Sigmoid colon (tissue), 6 donors: ENCODE measurements at regions not wholly inside any gene's neighbourhood (a gene's known extent, or its start where the extent isn't known, plus 50 kb on each side); places are given as distances from the start of the nearest gene placed in this dataset.

Experiments
- DNase-seq: peaks from one replicate; pipeline ENCODE4 v3.0.0-alpha.2; 2019
- H3K27ac ChIP-seq, 4 donors: fragments of 200-600 bp; sonication (generic); one replicate each; pipeline ENCODE4 v1.5.1; 2016 to 2019; ENCODE audit warnings: mild to moderate bottlenecking in 1 of 4
- H3K27me3 ChIP-seq, 3 donors: fragments of 200-600 bp; sonication (generic); one replicate each; pipeline ENCODE4 v1.5.1; 2019; ENCODE audit warnings: mild to moderate bottlenecking in 1 of 3
- H3K36me3 ChIP-seq, 4 donors: fragments of 200-600 bp; sonication (generic); one replicate each; pipeline ENCODE4 v1.5.1; 2016 to 2019
- H3K4me1 ChIP-seq, 4 donors: fragments of 200-600 bp; sonication (generic); one replicate each; pipeline ENCODE4 v1.5.1; 2017 to 2019
- H3K4me3 ChIP-seq, 4 donors: fragments of 200-600 bp; sonication (generic); one replicate each; pipeline ENCODE4 v1.5.1; 2017 to 2019; ENCODE audit warnings: mild to moderate bottlenecking in 2 of 4, moderate library complexity in 1 of 4
- H3K9me3 ChIP-seq, 4 donors: fragments of 200-600 bp in 3 of 4; sonication (generic) in 3 of 4; one replicate each; pipeline versions ENCODE4 v1.5.1 to v1.6.1; 2013 to 2019
- EP300 ChIP-seq, 4 donors: sonication (generic); formaldehyde crosslinking; IDR thresholded peaks; one replicate each; pipeline ENCODE4 v1.6.1; 2017; ENCODE audit warnings: antibody characterized with exemption in 4 of 4
- POLR2A ChIP-seq, 2 donors: fragments of 450-650 bp; IDR thresholded peaks; one replicate each; pipeline ENCODE4 v1.6.1; 2016; ENCODE audit warnings: antibody characterized with exemption in 2 of 2, mild to moderate bottlenecking in 2 of 2, moderate library complexity in 2 of 2
- POLR2AphosphoS5 ChIP-seq, 4 donors: sonication (generic); formaldehyde crosslinking; IDR thresholded peaks; one replicate each; pipeline ENCODE4 v1.6.1; 2017; ENCODE audit warnings: antibody characterized with exemption in 4 of 4
- WGBS, 2 donors: extraction: QIAGEN DNeasy Blood & Tissue Kit; methylation state at CpG; one replicate each; pipeline ENCODE4 v1.1.7; 2013; 5-methylcytosine and 5-hydroxymethylcytosine counted together
- intact Hi-C: fragments of 100-400 bp; cut with DNase I; formaldehyde crosslinking; loops from one replicate; pipeline ENCODE4 v1.15.1; 2023
- TF ChIP-seq, protein P1 (sequence below), 4 experiments: fragments of 450-650 bp in 3 of 4; fragments of 200-600 bp in 1 of 4; IDR thresholded peaks; one replicate each; pipeline ENCODE4 v1.5.1; 2016 to 2019; ENCODE audit warnings: antibody characterized with exemption in 4 of 4, mild to moderate bottlenecking in 3 of 4, moderate library complexity in 2 of 4
- donor health status: healthy with polysubstance abuse.
- donor health status: healthy.

DNA sequence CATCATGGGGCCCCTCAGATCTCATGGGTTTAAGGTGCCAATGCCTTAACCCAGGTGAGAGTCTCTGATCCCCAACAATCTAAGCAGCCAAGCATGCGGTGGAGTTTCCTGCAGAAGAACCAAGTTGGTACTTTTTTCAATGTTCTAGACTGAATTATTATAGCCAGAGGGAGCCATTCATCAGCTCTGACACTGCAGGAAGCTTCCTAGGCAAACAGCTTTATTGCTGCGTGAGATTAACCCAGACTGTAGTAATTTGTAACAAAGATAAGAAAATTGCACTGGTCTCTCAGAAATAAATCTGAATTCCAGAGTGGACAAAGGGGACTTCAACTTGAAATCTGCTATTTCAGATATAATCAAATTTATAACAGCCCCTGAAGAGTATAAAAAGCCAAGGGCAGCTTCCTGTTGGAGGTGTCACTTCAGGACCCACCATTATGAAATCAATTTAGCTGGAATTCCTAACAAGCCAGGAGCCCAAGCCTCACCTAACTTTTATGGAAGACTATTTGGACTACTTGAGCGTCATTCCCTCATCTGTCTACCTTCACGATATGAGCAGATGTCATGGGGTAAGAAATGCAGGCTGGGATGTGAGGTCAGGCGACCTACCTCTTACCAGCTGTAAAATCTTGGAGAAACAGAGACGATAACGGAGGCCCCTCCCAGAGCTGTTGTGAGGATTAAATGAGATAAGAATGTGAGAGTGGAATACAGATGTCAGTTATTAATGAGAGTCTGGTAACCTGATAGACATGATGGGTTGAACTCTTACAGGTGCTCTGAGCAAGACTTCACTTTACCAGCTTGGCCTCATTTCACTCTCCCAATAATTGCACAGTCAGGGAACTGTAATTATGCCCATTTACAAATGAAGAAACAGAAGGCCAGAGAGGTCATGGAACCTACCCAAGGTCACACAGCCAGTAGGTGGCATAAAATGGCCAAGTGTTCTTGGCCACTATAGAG is 135.1 kb downstream of the RRAGC start:
- Histone ChIP-seq H3K27me3 (peaks cover 0 to 16% (median 0%) of the 10 kb centered on the region in 3 donors), H3K9me3 (no peaks in the 10 kb centered on the region), H3K4me1 (peaks cover 0 to 18% (median 15%) of the 10 kb centered on the region in 4 donors), H3K4me3 (no peak overlapping the region), H3K27ac (no peak overlapping the region), H3K36me3 (no peaks in the 10 kb centered on the region)
- TF ChIP-seq POLR2AphosphoS5 (IDR thresholded peaks at IDR 0.05) (no peak), POLR2A (IDR thresholded peaks at IDR 0.05) (no peak), EP300 (IDR thresholded peaks at IDR 0.05) (no peak)
- TF ChIP-seq, protein P1, sequence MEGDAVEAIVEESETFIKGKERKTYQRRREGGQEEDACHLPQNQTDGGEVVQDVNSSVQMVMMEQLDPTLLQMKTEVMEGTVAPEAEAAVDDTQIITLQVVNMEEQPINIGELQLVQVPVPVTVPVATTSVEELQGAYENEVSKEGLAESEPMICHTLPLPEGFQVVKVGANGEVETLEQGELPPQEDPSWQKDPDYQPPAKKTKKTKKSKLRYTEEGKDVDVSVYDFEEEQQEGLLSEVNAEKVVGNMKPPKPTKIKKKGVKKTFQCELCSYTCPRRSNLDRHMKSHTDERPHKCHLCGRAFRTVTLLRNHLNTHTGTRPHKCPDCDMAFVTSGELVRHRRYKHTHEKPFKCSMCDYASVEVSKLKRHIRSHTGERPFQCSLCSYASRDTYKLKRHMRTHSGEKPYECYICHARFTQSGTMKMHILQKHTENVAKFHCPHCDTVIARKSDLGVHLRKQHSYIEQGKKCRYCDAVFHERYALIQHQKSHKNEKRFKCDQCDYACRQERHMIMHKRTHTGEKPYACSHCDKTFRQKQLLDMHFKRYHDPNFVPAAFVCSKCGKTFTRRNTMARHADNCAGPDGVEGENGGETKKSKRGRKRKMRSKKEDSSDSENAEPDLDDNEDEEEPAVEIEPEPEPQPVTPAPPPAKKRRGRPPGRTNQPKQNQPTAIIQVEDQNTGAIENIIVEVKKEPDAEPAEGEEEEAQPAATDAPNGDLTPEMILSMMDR (IDR thresholded peaks at IDR 0.05): no peak
- no peak for DNase-seq
- intact Hi-C loops: no loop called here
- WGBS, 2 donors: 20 to 52% methylated on average over 7 of the region's 7 CpGs

DNA sequence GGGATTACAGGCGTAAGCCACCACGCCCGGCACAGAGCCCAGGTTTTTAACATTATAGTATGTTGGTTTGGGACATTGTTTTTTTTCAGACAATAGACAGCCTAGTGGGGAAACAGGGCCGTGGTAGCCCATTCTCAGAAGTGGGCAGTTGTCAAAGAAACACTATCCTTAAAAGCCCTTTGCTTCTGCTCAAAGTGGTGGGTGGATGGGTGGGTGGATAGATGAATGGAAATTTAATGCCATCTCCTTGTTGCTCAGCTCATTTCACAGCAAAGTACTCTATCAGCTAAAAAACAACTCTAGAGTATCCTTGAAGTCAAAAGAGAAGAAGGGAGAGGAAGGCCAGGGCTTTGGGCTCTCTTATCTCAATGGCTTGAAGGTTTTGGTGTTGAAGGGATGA is 137.8 kb downstream of the RRAGC start:
- Histone ChIP-seq H3K4me1 (no peaks in the 10 kb centered on the region), H3K27me3 (peaks cover 0 to 16% (median 0%) of the 10 kb centered on the region in 3 donors), H3K9me3 (no peaks in the 10 kb centered on the region), H3K36me3 (no peaks in the 10 kb centered on the region), H3K4me3 (no peak overlapping the region), H3K27ac (no peak overlapping the region)
- intact Hi-C loops: no loop called here
- no peak for DNase-seq
- TF ChIP-seq POLR2A (IDR thresholded peaks at IDR 0.05): no peak
- TF ChIP-seq POLR2AphosphoS5 (IDR thresholded peaks at IDR 0.05): no peak
- TF ChIP-seq EP300 (IDR thresholded peaks at IDR 0.05): no peak
- TF ChIP-seq, protein P1 (IDR thresholded peaks at IDR 0.05): no peak
- 75 to 88% methylated on average over 4 of the region's 4 CpGs for WGBS, 2 donors

DNA sequence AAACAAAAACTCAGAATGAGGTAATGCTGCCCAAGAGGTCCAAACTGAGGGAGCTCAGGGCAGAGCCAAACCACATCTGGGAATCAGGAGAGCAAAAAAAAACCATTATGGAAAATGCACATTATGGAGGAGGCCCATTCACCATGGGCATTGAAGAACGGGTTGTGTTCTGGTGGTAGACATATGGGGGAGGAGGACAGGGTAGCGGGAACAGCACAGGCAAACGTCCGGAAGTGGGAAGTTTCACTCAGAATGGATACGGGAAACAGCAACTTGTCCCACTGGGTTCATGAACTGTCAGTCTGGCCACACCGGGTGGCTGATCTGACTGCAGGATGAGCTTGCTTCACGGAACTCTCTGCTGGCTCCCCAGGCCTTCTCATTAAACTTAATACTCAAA is 139.7 kb downstream of the RRAGC start:
- 80 to 83% methylated on average over 7 of the region's 7 CpGs for WGBS, 2 donors
- TF ChIP-seq POLR2A (IDR thresholded peaks at IDR 0.05) (no peak), EP300 (IDR thresholded peaks at IDR 0.05) (no peak), POLR2AphosphoS5 (IDR thresholded peaks at IDR 0.05) (no peak)
- TF ChIP-seq, protein P1 (IDR thresholded peaks at IDR 0.05): no peak
- no peak overlapping the region for H3K4me3 ChIP-seq
- intact Hi-C loops: no loop called here
- no peak for DNase-seq
- no peaks in the 10 kb centered on the region for H3K36me3 ChIP-seq
- no peak overlapping the region for H3K27ac ChIP-seq
- H3K27me3 ChIP-seq: peaks cover 0 to 16% (median 0%) of the 10 kb centered on the region in 3 donors
- H3K9me3 ChIP-seq: no peaks in the 10 kb centered on the region
- no peaks in the 10 kb centered on the region for H3K4me1 ChIP-seq

DNA sequence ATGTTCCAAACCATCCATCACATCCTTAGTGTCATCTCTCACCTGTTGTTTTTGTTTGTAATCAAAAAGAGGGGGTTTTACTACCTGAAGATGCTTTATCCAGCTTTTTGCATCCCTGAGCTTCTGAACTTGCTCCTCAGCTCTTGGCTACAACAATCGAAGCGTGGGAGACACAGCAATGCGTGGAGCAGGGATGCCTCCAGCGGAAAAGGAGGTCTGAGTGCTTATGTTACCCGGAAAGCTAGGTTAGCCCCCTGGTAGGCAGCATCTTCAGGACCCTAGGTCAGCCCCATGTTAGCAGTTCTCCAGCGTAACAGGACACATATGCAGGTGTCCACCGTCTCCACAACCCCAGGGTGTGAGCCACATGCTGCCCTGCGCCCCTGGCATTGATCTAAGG is 141.5 kb downstream of the RRAGC start:
- Histone ChIP-seq H3K36me3 (no peaks in the 10 kb centered on the region), H3K27me3 (peaks cover 0 to 13% (median 0%) of the 10 kb centered on the region in 3 donors), H3K9me3 (no peaks in the 10 kb centered on the region), H3K4me1 (no peaks in the 10 kb centered on the region), H3K4me3 (no peak overlapping the region), H3K27ac (no peak overlapping the region)
- no peak for DNase-seq
- TF ChIP-seq EP300 (IDR thresholded peaks at IDR 0.05) (no peak), POLR2A (IDR thresholded peaks at IDR 0.05) (no peak), POLR2AphosphoS5 (IDR thresholded peaks at IDR 0.05) (no peak)
- TF ChIP-seq, protein P1 (IDR thresholded peaks at IDR 0.05): no peak
- 82 to 83% methylated on average over 8 of the region's 8 CpGs for WGBS, 2 donors
- intact Hi-C loops: no loop called here
